NCI-H2029 (cell line): ENCODE measurements at regions not wholly inside any gene's neighbourhood (a gene's known extent, or its start where the extent isn't known, plus 50 kb on each side); places are given as distances from the start of the nearest gene placed in this dataset.
A peak's percentile ranks its signal among the peaks of the same experiment; 100 is the strongest.
"Not testable (repeated sequence)": the region's sequence is repeated elsewhere in the genome, so short reads cannot be mapped to it uniquely, and the experiment has no call there.

Source experiments
- DNase-seq: peaks from one replicate; lab custom pipeline; 2025; lab: John Stamatoyannopoulos, UW

DNA sequence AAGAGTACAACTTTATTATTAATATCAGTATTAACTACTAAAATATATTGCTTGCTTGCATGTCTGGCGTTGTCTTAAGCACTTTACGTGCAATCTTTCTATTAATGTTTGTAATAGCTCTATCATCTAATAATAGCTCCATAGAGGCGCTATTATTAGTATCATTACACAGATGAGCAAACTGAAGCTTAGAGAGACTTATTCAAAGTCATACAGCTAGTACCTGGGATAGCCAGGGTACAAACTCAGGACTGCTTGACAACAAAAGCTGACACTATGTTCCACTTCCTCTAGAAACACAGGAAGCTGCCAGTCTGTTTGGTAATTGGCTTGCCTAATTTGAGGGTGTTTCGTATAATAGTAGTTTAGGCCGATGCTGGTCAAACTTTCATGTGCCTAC lies 523.2 kb downstream of the RMST start:
- DNase-seq = no peak

DNA sequence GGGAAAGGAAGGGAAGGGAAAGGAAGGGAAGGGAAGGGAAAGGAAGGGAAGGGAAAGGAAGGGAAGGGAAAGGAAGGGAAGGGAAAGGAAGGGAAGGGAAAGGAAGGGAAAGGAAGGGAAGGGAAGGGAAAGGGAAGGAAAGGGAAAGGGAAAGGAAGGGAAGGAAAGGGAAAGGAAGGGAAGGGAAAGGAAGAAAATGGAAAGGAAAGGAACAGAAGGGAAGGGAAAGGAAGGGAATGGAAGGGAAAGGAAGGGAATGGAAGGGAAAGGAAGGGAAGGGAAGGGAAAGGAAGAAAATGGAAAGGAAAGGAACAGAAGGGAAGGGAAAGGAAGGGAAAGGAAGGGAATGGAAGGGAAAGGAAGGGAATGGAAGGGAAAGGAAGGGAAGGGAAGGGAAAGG lies 526.0 kb downstream of the RMST start:
- DNase-seq = not testable (repeated sequence)

DNA sequence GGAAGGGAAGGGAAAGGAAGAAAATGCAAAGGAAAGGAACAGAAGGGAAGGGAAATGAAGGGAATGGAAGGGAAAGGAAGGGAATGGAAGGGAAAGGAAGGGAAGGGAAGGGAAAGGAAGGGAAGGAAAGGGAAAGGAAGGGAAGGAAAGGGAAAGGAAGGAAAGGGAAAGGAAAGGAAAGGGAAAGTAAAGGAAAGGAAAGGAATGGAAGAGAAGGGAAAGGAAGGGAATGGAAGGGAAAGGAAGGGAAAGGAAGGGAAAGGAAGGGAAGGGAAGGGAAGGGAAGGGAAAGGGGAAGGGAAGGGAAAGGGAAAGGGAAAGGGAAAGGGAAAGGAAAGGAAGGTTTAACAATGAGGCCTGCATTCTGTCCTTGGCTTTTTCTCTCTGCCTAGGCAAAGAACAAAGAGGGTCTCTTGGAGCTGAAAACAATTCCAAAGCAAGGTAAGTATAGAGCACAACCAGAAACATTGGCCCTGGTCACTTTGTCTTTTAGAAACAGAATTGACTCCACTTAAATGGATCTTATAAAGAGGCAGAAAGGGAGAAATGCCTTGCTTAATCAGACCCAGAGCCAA lies 525.9 kb upstream of the TMPO start:
- DNase-seq = no peak

DNA sequence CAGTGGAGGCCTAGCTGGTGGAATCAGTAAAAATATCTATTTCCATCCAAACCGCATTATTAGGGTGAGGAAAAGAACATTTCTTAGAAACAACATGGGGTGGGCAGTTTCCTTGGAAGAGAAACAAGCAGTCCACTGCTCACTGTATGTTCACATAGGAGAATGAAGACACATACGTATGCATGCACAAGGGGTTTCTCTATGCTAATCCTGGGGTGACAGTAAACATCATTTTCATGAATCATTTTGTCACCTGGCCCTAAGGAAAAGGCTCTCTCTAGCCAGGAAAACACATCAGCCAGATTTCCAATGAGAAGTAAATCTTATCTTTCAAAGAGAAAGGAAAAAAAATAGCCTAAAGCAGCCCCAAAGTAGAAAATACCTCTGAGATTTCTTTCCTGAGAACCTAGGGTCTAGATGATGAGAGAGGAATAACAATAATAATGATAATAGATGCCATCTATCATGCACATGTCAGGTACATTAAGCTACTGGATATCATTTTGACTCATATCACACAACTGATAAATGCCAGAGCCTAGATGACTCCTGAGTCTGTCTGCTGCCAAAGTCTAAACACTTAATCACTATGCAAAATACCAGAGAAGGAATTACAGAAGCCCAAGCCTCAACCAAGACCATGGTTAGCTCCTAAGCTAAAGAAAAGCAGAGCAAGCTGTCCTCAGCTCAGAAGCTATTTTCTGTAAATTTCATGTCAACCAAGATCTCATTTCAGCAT lies 520.5 kb upstream of the TMPO start:
- no peak for DNase-seq

DNA sequence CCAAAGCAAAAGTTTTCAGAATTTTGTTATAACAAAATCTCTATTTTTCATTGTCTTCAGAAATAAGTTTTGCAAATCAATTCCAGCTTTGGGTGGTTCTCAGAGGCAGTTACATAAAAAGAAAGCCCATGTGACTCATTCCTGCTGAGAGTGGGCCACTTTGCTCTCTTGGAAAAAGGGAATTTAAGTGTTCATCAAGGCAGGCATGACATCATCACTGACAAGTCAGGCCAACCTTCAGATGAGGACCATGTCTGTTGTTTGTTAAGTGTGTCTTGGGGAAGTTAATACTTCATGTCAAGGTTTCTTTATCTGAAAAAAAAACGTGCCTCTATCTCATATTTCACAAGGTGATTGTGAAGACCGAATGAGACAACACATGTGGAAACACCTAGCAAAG lies 519.8 kb upstream of the TMPO start:
- no peak for DNase-seq

DNA sequence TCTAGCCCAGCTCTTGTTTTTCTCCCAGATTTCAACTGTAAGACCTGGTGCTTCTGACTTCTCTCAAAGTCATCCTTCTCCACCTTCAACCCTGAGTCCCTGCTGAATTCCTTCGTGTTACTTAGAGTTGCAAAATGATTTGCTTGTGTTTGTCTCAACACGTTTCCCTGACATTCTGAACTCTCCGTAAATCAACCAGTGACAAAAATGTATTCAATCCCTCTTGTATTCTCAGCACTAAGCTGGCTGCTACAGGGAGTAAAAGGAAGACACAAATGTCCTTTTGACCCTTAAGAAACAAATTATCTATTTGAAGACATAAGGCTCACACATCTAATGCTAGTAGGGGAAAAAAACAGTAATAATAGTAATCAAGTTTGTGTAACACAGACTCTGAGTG lies 514.0 kb upstream of the TMPO start:
- DNase-seq = no peak

DNA sequence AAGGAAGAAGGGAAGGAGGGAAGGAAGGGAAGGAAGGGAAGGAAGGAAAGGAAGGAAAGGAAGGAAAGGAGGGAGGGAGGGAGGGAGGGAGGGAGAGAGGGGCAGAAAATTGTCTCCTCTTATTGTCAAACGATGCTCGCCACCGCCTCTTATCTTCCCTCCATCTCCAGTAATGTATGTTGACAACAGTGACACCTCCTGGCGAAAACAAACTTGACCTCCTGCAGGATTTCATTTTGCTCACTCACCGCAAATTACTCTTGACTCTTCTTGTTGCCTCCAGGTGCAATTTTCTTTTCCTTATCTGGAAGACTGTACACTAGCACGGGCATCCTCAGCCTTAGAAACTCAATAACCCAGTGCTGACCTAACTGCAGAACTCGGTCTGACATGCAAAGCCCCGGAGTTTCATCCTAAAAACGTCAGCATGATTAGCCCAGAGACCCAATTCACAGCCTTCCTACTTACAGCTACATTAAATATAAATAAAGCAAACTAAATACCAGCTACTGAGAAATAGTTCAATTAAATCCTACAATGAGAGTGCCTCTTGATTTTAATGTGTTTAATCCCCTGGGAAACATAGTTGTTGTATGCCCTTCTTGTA lies 512.4 kb upstream of the TMPO start:
- DNase-seq = peak; percentile 54

DNA sequence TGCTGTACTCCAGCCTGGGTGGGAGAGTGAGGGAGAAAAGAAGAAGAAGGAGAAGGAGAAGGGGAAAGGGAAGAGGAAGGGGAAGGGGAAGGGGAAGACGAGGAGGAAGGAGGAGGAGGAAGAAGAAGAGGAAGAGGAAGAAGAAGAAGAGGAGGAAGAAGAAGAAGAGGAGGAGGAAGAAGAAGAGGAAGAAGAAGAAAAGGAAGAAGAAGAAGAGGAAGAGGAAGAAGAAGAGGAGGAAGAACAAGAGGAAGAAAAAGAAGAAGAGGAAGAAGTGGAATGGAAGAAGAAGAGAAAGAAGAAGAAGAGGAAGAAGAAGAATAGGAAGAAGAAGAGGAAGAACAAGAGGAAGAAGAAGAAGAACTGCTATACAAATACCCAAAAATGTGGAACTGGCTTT lies 507.4 kb upstream of the TMPO start:
- DNase-seq = no peak

DNA sequence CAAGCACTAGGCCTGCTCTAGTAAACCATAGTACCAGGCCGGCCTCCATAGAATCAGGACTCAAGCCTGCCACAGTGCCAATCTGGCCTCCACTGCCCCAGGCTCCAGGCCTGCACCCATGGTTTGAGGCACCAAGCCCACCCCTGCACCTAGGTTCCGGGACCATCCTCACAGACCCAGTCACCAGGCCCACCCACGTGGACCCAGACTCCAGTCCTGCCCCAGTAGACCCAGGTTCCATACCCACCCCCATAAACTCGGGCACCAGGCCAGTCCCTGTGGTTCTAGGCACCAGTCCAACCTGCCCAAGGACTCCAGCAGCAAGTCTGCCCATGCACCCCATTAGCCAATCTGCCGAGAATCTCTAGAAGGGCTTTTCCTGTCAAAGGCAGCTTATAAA lies 501.8 kb upstream of the TMPO start:
- DNase-seq = no peak

DNA sequence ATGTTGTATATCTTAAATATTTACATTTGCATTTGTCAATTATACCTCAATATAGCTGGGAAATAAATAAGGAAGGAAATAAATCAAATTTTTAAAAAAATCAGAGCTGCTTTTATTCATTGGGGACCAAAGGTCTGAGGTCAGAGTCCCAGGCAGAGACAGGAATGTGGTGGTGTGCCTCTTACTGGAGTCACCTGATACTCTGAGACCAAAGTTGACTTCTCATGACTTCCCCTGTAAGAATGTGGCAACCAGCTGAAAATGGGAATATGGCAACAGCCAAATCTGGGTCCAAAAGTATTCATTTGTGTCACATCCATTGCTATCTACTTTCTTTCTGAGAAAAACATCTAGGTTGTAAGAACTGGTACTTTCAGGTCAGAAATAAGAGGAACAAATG lies 496.6 kb upstream of the TMPO start:
- DNase-seq = no peak

DNA sequence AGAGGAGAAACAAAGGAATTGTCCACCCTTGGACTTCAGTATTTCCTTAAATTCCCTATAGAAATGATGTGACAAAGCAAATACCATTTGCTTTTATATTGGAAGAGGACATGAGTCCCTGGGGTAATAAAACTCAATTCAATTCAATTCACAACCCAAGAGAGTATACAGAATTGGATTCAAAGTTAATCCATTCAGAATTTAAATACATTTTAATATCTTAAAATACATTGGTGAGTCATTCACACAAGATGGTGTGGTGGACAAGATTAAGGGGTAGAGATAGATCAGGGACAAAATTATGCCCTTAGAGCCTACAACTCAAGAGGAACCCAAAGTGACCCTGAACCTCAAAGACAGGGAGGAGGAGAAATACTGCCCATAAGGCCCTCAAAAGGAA lies 495.0 kb upstream of the TMPO start:
- no peak for DNase-seq

DNA sequence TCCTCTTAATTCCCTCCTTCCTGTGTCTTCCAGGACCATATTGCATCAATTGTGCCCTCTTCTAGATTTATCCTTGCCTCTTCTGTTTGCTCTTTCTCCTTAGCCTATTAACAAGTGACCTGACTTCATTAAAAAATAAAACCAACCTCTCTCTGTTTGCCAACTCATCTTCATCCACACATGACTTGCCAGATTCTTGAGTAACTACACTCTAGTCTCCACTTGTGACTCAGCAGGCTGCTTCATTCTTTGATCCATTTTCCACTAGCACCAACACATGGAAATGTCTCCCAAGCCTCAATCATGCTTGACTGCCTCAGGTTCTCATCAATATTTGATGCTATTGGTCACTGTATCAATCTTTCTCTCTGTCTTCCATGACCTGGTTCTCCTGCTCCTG lies 492.4 kb upstream of the TMPO start:
- DNase-seq = no peak

DNA sequence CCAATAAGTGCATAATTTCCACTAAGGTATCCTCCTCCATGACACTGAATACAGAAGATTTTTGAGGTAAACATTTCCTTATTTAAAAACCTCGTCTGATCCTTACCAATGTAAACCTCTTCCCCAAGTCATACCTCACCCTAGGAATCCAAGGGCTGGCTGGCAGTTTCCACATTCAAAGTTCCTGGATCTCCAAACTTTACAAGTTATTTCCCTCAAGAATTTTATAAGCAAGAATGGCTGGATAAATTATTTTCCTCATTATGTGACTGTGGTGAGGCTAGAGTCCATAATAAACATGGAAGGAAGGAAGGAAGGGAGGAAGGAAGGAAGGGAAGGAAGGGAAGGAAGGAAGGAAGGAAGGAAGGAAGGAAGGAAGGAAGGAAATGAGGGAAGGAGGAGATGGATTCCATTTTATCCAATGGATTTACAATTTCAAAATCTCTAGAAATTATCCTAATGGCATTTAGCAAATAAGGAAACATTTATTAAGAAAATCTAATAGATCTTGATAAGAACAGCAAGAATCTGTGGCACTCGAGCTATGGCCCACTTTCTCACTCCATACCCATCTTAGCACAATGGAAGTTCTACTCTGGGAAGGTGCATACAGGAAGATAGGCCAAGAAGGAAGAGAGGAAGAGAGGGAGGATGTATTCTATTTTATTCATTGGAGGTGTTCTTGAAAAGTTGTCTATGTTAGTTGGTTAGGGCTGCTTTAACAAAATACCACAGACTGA lies 477.8 kb upstream of the TMPO start:
- no peak for DNase-seq

DNA sequence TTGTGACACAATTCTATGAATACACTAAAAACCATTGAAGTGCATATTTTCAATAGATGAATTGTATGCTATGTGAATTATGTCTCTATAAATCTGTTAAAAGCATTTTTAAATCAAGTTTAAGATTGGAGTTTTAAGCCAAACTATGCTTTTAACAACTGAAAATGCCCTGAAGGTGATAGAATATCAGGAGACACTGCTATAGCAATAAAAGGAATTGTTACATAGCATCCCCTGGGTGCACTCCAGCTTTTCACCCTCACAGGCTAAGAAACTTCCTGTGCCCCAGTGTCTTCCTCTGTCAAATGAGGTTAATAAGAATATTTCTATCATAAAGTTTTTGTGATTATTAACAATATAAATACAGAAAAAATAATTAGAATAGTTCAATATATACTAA lies 472.7 kb upstream of the TMPO start:
- no peak for DNase-seq

DNA sequence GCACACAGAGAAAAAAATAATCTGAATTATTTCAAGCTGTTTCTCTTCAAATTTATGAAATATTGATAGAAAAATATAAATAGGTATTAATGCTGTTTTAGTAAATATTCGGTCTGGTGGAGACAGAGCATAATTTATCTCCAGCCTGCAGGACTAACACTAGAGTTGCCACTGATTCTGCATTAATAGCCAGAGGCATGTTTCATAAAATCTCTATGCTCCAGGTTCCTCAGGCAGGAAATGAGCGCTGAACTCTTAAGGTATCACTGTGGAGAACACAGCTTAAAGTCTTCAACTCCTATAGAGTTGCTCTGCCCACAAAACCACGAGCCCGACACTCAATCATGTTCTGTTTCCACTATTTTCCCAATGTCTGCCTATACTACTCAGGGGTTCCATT lies 470.0 kb upstream of the TMPO start:
- DNase-seq = no peak

DNA sequence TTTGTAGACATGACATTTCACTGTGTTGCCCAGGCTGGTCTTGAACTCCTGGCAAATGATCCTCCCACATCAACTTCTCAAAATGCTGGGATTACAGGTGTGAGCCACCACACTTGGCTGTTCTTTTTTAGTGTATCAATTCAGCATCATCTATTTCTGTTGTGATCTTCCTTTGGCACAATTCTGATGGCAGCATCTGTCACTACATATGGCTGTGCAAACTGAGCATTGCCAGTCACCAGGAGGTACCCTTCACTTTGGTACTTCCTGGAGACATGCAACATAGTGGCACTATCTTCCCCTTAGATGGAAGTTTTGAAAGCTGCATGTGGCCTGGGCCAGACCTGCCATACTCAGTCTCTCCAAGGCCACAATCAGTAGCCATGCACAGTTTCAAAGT lies 467.1 kb upstream of the TMPO start:
- DNase-seq = no peak

DNA sequence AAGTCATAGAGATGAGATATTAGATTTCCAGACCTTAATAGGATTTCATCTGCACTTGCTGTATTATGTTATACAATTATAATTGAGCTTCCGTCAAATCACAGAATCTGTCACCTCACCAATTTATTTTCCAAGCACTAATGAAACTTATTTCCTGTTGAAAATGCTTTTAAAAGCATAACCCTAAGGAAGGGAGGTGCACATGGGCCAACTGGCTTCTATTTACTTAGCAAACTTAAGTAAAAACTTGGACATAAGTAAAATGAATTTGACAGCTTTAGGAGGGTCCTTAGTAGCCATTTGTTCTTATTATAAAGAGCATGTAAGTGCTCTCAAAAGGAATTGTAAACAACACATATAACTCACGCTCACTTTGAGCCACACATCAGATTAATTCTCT lies 462.2 kb upstream of the TMPO start:
- DNase-seq = no peak

DNA sequence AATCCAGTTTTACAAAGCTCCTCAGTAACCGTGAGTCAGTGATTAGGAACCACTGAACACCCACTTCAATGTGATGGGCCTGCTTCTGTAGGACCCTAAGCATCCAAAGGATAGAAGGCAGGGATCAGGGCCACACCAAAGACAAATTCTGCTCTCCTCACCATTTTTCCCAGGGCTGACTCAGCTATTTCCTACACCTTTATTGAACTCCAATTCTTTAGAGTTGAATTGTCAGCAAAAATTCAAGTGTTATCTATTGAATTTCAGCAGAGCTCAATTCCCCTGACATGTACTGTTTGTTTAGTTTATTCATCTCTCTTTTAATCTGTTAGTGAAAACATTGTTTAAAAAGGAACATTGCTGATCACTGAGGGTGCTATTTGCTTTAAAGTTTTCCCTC lies 457.7 kb upstream of the TMPO start:
- DNase-seq = no peak

DNA sequence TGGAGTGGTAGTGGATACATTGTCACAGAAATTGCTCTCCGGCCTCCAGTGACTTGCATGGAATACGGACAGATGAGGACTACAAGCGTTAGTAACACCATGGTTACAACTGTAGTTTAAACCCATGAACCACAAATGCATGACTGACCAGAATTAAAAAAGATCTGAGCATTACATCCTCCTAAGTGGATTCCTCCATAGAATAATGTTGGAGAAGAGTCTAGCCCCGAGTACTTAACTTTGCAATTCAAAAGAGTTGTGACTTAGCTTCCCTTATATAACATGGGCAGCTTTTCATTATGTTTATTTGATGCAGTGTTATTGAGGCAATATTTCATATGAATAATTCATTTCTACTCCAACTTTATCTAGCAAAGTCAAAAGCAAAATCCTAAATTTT lies 457.2 kb upstream of the TMPO start:
- no peak for DNase-seq

DNA sequence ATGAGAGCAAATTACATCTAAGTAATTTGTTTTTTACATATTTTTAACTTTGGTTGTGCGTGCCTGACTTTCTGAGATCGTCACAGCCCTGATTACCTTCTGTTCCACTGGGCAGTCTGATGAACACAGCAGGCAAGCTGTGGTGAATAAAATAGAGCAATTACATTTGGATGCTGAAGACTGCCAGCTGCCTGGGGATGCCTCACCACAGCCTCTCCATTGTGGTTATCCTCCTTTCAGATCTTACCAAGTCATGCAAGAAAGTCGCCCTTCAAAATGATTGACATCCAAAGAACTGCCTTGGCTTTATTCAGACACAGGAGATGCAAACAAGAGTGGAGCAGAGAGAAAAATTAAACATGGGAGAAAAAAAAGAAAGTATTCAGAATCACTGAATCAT lies 456.6 kb upstream of the TMPO start:
- DNase-seq = no peak

DNA sequence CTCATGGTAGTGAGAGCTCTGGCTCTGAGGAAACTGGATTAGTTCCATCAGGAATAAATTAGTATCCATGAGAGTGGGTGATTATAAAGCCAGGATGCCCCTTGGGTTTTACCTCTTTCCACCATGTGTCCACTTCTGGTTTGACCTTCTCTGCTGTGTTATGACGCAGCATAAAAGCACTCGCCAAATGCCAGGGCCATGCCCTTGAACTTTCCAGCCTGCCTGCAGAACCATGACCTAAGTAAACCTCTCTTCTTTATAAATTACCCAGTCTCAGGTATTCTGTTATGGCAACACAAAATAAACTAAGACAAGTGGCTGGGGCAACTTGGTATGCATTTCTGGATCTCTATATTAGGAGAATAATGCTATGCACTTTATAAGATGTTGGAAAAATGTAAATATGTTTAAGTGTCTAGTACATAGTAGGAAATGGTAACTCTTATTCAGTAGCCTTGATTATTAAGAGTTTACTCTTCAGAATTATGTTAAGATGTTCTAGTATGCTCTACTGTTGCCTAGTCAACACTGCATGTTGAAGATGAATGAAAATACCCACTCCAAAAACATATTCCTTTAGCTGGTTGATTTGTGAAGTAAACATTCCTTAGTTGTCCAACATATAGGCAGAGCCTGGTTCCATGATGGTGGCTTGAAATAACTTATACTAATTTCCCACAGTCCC lies 455.6 kb upstream of the TMPO start:
- no peak for DNase-seq

DNA sequence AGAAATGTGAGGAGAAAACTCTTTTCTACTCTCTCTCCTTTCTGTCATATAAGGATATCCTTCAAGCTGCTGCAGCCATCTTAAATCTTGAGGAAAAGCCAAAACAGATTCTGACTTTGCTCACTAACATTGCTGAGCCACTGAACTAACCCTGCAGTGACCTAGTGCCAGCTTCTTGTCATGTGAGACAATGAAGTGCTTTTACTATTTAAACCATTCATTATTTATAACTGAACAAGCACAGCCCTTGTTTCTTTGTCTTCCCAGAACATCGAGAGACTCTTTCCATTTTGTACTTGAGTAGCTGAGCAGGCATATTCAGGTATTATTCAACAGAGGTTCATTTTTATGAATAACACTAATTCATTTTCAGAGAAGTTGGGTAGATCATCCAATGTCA lies 455.0 kb upstream of the TMPO start:
- DNase-seq = no peak
